ENCODE measurements at regions not wholly inside any gene's neighbourhood (a gene's known extent, or its start where the extent isn't known, plus 50 kb on each side); places are given as distances from the start of the nearest gene placed in this dataset.
A peak's percentile ranks its signal among the peaks of the same experiment; 100 is the strongest.

GRCh38 chr2:2750867-2751714 lies 420.0 kb upstream of the MYT1L start:
- H3K27me3 ChIP-seq (ENCODE audit: insufficient read depth, poor library complexity, severe bottlenecking) = no peaks in the 10 kb centered on the region
- no peaks in the 10 kb centered on the region for H3K4me1 ChIP-seq (ENCODE audit: insufficient read depth, poor library complexity, severe bottlenecking)
- no peaks in the 10 kb centered on the region for H3K9me3 ChIP-seq (ENCODE audit: severe bottlenecking)
- ATAC-seq (ENCODE audit: low read depth) (no peak), DNase-seq (ENCODE audit: low spot score) (no peak)
- no peak for TF ChIP-seq CTCF (IDR thresholded peaks at IDR 0.05; ENCODE audit: poor library complexity, severe bottlenecking)
- no peak overlapping the region for H3K27ac ChIP-seq (ENCODE audit: poor library complexity, severe bottlenecking)
- H3K4me3 ChIP-seq (ENCODE audit: severe bottlenecking) = no peak overlapping the region
- no peaks in the 10 kb centered on the region for H3K36me3 ChIP-seq (ENCODE audit: low read depth)

- no peak for TF ChIP-seq CTCF (IDR thresholded peaks at IDR 0.05; ENCODE audit: poor library complexity, severe bottlenecking)
- no peaks in the 10 kb centered on the region for H3K9me3 ChIP-seq (ENCODE audit: severe bottlenecking)
- no peaks in the 10 kb centered on the region for H3K4me1 ChIP-seq (ENCODE audit: insufficient read depth, poor library complexity, severe bottlenecking)
- H3K4me3 ChIP-seq (ENCODE audit: severe bottlenecking) = no peak overlapping the region
- no peak overlapping the region for H3K27ac ChIP-seq (ENCODE audit: poor library complexity, severe bottlenecking)
- ATAC-seq (ENCODE audit: low read depth) = no peak
- no peaks in the 10 kb centered on the region for H3K27me3 ChIP-seq (ENCODE audit: insufficient read depth, poor library complexity, severe bottlenecking)
- no peaks in the 10 kb centered on the region for H3K36me3 ChIP-seq (ENCODE audit: low read depth)
- DNase-seq (ENCODE audit: low spot score) = no peak
Observed at GRCh38 chr2:2749206-2749598, 418.1 kb upstream of the MYT1L start.

- no peak for ATAC-seq (ENCODE audit: low read depth)
- TF ChIP-seq CTCF (IDR thresholded peaks at IDR 0.05; ENCODE audit: poor library complexity, severe bottlenecking) = no peak
- no peaks in the 10 kb centered on the region for H3K4me1 ChIP-seq (ENCODE audit: insufficient read depth, poor library complexity, severe bottlenecking)
- no peak for DNase-seq (ENCODE audit: low spot score)
- H3K4me3 ChIP-seq (ENCODE audit: severe bottlenecking) = no peak overlapping the region
- H3K27ac ChIP-seq (ENCODE audit: poor library complexity, severe bottlenecking) = peak overlapping the region; percentile 20
- H3K36me3 ChIP-seq (ENCODE audit: low read depth) = no peaks in the 10 kb centered on the region
- H3K9me3 ChIP-seq (ENCODE audit: severe bottlenecking) = no peaks in the 10 kb centered on the region
- H3K27me3 ChIP-seq (ENCODE audit: insufficient read depth, poor library complexity, severe bottlenecking) = no peaks in the 10 kb centered on the region
Observed at GRCh38 chr2:2748399-2749205, 417.5 kb upstream of the MYT1L start.

- Histone ChIP-seq H3K27me3 (ENCODE audit: insufficient read depth, poor library complexity, severe bottlenecking) (no peaks in the 10 kb centered on the region), H3K27ac (ENCODE audit: poor library complexity, severe bottlenecking) (peak overlapping the region; percentile 20), H3K4me3 (ENCODE audit: severe bottlenecking) (no peak overlapping the region), H3K4me1 (ENCODE audit: insufficient read depth, poor library complexity, severe bottlenecking) (no peaks in the 10 kb centered on the region), H3K9me3 (ENCODE audit: severe bottlenecking) (no peaks in the 10 kb centered on the region), H3K36me3 (ENCODE audit: low read depth) (no peaks in the 10 kb centered on the region)
- no peak for TF ChIP-seq CTCF (IDR thresholded peaks at IDR 0.05; ENCODE audit: poor library complexity, severe bottlenecking)
- DNase-seq (ENCODE audit: low spot score) (no peak), ATAC-seq (ENCODE audit: low read depth) (peak; percentile 60)
Observed at GRCh38 chr2:2747797-2748301, 416.8 kb upstream of the MYT1L start.

Measured in RWPE2 (cell line).